ENCODE measurements at regions not wholly inside any gene's neighbourhood (a gene's known extent, or its start where the extent isn't known, plus 50 kb on each side); places are given as distances from the start of the nearest gene placed in this dataset.

DNA sequence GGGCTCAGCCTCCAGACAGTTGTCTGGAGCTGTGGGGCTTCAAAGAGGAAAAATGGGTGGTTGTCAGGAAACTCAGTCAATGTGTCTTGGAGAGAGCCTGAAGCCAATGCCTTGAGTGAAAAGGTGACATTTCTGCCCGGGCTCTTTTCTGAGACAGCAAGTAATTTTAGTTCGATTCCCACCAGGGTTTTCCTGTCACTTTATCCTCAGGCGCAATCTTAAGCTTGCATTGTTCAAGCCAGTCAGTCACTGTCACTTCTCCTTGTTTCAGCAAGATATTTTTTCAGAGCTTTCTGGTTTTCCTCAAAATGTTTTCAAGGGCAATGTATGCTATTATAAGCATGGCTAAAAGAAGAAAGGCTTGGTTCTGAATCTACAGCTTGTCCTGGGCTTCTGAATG is 404.7 kb upstream of the SEL1L start:
- TF ChIP-seq ZXDB (tag by site-specific recombination; IDR thresholded peaks at IDR 0.05) = no peak
- no peak for TF ChIP-seq ZNF792 (tag by site-specific recombination; IDR thresholded peaks at IDR 0.05)
- TF ChIP-seq, protein P1, sequence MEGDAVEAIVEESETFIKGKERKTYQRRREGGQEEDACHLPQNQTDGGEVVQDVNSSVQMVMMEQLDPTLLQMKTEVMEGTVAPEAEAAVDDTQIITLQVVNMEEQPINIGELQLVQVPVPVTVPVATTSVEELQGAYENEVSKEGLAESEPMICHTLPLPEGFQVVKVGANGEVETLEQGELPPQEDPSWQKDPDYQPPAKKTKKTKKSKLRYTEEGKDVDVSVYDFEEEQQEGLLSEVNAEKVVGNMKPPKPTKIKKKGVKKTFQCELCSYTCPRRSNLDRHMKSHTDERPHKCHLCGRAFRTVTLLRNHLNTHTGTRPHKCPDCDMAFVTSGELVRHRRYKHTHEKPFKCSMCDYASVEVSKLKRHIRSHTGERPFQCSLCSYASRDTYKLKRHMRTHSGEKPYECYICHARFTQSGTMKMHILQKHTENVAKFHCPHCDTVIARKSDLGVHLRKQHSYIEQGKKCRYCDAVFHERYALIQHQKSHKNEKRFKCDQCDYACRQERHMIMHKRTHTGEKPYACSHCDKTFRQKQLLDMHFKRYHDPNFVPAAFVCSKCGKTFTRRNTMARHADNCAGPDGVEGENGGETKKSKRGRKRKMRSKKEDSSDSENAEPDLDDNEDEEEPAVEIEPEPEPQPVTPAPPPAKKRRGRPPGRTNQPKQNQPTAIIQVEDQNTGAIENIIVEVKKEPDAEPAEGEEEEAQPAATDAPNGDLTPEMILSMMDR (tag by site-specific recombination; IDR thresholded peaks at IDR 0.05) = no peak
- no peak for TF ChIP-seq YY1 (tag by site-specific recombination; IDR thresholded peaks at IDR 0.05)
- no peak for TF ChIP-seq ZNF354C (tag by site-specific recombination; IDR thresholded peaks at IDR 0.05; ENCODE audit: borderline replicate concordance, low read depth)
- TF ChIP-seq, protein P2, sequence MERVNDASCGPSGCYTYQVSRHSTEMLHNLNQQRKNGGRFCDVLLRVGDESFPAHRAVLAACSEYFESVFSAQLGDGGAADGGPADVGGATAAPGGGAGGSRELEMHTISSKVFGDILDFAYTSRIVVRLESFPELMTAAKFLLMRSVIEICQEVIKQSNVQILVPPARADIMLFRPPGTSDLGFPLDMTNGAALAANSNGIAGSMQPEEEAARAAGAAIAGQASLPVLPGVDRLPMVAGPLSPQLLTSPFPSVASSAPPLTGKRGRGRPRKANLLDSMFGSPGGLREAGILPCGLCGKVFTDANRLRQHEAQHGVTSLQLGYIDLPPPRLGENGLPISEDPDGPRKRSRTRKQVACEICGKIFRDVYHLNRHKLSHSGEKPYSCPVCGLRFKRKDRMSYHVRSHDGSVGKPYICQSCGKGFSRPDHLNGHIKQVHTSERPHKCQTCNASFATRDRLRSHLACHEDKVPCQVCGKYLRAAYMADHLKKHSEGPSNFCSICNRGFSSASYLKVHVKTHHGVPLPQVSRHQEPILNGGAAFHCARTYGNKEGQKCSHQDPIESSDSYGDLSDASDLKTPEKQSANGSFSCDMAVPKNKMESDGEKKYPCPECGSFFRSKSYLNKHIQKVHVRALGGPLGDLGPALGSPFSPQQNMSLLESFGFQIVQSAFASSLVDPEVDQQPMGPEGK (tag by site-specific recombination; IDR thresholded peaks at IDR 0.05) = no peak
